ENCODE measurements at regions not wholly inside any gene's neighbourhood (a gene's known extent, or its start where the extent isn't known, plus 50 kb on each side); places are given as distances from the start of the nearest gene placed in this dataset.

DNA sequence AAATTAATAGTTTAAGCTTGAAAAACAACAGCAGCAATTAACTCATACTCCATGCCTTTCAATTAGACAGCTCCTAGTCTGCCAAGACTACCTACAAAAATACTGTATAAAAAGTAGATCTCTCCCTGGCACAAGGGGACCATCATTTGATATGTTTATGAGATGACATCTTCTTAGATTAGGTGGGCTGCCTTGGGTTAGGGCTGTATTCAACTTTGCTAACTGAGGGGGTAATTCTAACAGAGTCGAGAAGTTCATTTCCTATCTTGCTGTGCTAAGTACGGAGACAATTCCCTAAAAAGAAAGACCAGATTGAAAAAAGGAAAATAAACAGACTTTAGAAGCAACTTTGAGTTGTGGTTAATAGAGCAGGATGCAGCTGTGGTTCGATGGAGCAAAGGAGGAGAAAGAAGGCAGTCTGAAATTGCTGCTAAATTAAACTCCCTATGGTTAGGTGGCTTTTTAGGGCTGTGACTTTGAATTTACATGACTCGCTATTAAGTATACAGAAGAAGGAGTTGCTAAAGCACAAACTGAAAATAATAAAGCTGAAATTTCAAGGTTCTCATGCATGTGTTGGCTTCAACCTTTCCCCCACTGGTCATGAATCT lies 75.4 kb downstream of the CDC7 start:
- Mint-ChIP-seq H3K36me3 (ENCODE audit: insufficient read depth) (no peaks in the 10 kb centered on the region), H3K4me3 (ENCODE audit: low read depth) (no peak overlapping the region), H3K9me3 (ENCODE audit: low read depth) (no peaks in the 10 kb centered on the region), H3K27me3 (peaks cover 4% of the 10 kb centered on the region), H3K4me1 (ENCODE audit: low read depth) (peaks cover 5% of the 10 kb centered on the region), H3K27ac (no peak overlapping the region)
- DNase-seq (ENCODE audit: low spot score, unreplicated experiment), result no peak
- no peak for TF ChIP-seq CTCF (IDR thresholded peaks at IDR 0.05; ENCODE audit: unreplicated experiment)

DNA sequence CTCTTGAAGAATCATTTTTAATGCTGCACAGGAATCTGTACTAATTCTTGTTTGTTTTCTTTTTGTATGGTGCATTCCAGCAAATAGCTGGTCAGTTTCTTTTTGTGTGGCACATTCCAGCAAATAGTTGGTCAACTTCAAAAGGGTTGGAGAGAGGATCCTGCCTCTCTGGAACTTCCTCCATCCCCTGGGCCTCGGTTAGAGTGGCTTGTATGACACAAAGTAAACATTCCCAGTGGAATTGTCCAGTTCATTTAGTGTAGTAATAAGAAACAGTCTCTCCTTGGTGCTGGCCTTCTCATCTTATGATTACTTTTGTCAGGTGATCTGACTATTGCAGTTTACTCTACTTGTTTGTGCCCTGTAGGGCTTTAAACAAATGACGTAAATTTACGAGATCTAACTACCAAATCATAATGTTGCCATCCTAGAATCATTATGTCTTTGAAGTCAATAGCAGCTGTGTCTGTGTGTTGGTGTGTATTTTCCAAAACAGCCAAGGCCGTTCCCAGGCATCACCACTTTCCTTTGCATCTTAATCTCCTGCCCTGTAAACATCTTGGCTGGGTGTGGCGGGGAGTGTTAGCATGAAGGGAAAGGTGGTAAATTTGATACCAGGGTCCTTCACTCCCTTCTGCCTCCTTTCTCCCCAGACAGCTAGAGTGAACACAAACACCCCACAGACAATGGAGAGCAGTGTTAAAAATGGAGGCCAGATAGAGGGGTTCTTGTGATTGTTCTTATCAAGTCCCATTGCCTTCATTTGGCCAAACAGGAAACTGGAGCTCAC lies 77.9 kb downstream of the CDC7 start:
- H3K27me3 Mint-ChIP-seq, result peaks cover 4% of the 10 kb centered on the region
- H3K27ac Mint-ChIP-seq, result no peak overlapping the region
- H3K4me1 Mint-ChIP-seq (ENCODE audit: low read depth), result peaks cover 5% of the 10 kb centered on the region
- no peaks in the 10 kb centered on the region for H3K36me3 Mint-ChIP-seq (ENCODE audit: insufficient read depth)
- no peak for DNase-seq (ENCODE audit: low spot score, unreplicated experiment)
- no peak overlapping the region for H3K4me3 Mint-ChIP-seq (ENCODE audit: low read depth)
- no peak for TF ChIP-seq CTCF (IDR thresholded peaks at IDR 0.05; ENCODE audit: unreplicated experiment)
- no peaks in the 10 kb centered on the region for H3K9me3 Mint-ChIP-seq (ENCODE audit: low read depth)

DNA sequence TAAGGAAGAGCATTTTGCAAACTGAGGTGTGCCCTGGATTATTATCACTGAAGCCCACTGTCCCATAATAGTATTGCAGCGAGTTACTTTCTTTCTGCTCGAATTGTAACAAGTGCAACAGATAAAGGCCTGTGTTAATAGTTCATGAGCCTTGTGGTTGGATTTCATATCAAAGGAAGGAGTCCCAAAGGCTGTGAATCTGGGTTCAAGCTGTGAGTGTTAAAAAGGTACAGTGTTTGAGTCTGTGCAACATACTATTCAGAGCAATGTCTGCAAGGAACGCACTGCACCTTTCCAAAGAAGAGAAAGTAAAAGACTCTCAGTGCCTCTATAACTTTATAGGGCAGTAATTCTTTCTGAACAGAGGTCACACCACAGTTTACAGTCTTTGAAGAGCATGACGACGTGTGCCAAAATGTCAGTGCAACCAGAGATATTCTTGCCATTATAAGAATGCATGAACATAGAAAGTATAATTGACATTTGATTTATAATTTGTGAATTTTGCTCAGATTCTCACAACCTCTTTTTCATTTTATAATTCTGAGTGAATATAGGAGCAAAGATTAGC lies 79.1 kb downstream of the CDC7 start:
- Mint-ChIP-seq H3K9me3 (ENCODE audit: low read depth) (no peaks in the 10 kb centered on the region), H3K27me3 (peaks cover 8% of the 10 kb centered on the region), H3K4me3 (ENCODE audit: low read depth) (no peak overlapping the region), H3K36me3 (ENCODE audit: insufficient read depth) (no peaks in the 10 kb centered on the region), H3K27ac (no peak overlapping the region), H3K4me1 (ENCODE audit: low read depth) (peaks cover 5% of the 10 kb centered on the region)
- no peak for TF ChIP-seq CTCF (IDR thresholded peaks at IDR 0.05; ENCODE audit: unreplicated experiment)
- no peak for DNase-seq (ENCODE audit: low spot score, unreplicated experiment)

GRCh38 chr1:91582431-91582921 lies 81.8 kb downstream of the CDC7 start:
- no peak overlapping the region for H3K4me3 Mint-ChIP-seq (ENCODE audit: low read depth)
- no peak for DNase-seq (ENCODE audit: low spot score, unreplicated experiment)
- no peak overlapping the region for H3K27ac Mint-ChIP-seq
- H3K4me1 Mint-ChIP-seq (ENCODE audit: low read depth), result peaks cover 3% of the 10 kb centered on the region
- no peaks in the 10 kb centered on the region for H3K9me3 Mint-ChIP-seq (ENCODE audit: low read depth)
- TF ChIP-seq CTCF (IDR thresholded peaks at IDR 0.05; ENCODE audit: unreplicated experiment), result no peak
- no peaks in the 10 kb centered on the region for H3K36me3 Mint-ChIP-seq (ENCODE audit: insufficient read depth)
- H3K27me3 Mint-ChIP-seq, result peaks cover 15% of the 10 kb centered on the region

- no peaks in the 10 kb centered on the region for H3K36me3 Mint-ChIP-seq (ENCODE audit: insufficient read depth)
- TF ChIP-seq CTCF (IDR thresholded peaks at IDR 0.05; ENCODE audit: unreplicated experiment), result no peak
- H3K4me3 Mint-ChIP-seq (ENCODE audit: low read depth), result no peak overlapping the region
- peaks cover 15% of the 10 kb centered on the region for H3K27me3 Mint-ChIP-seq
- peaks cover 3% of the 10 kb centered on the region for H3K4me1 Mint-ChIP-seq (ENCODE audit: low read depth)
- no peak for DNase-seq (ENCODE audit: low spot score, unreplicated experiment)
- H3K9me3 Mint-ChIP-seq (ENCODE audit: low read depth), result no peaks in the 10 kb centered on the region
- no peak overlapping the region for H3K27ac Mint-ChIP-seq
Measured at GRCh38 chr1:91583326-91583755, 82.7 kb downstream of the CDC7 start.

Data from progenitor cell of endocrine pancreas (in vitro differentiated cells).